GM23248 (cell line): ENCODE measurements at regions not wholly inside any gene's neighbourhood (a gene's known extent, or its start where the extent isn't known, plus 50 kb on each side); places are given as distances from the start of the nearest gene placed in this dataset.
"Not testable (repeated sequence)": the region's sequence is repeated elsewhere in the genome, so short reads cannot be mapped to it uniquely, and the experiment has no call there.

Experiments
- DNase-seq: peaks from one replicate; pipeline ENCODE4 v3.0.0-alpha.2; 2015
- H2AFZ ChIP-seq: fragments of 200-600 bp; sonication (generic); 2 replicates; pipeline ENCODE4 v1.6.1; 2016; ENCODE audit warnings: antibody characterized with exemption
- H3F3A ChIP-seq: fragments of 200-600 bp; sonication (generic); 2 replicates; pipeline ENCODE4 v1.6.1; 2016; ENCODE audit warnings: mild to moderate bottlenecking, antibody characterized with exemption, mixed run types; ENCODE audit not compliant: insufficient read depth
- H3K27ac ChIP-seq: fragments of 200-600 bp; sonication (generic); 2 replicates; pipeline ENCODE4 v1.5.1; 2016; ENCODE audit warnings: mild to moderate bottlenecking
- H3K27me3 ChIP-seq: fragments of 200-600 bp; sonication (generic); replicated peaks from 2 replicates; pipeline ENCODE4 v1.6.1; 2016; ENCODE audit warnings: mild to moderate bottlenecking; ENCODE audit not compliant: insufficient read depth
- H3K36me3 ChIP-seq: fragments of 200-600 bp; sonication (generic); 2 replicates; pipeline ENCODE4 v1.6.1; 2016; ENCODE audit warnings: low read depth, mild to moderate bottlenecking
- H3K4me1 ChIP-seq: fragments of 200-600 bp; sonication (generic); 2 replicates; pipeline ENCODE4 v1.6.1; 2016; ENCODE audit warnings: mild to moderate bottlenecking; ENCODE audit not compliant: insufficient read depth
- H3K4me2 ChIP-seq: fragments of 200-600 bp; sonication (generic); one replicate; pipeline ENCODE4 v1.6.1; 2016; ENCODE audit warnings: mild to moderate bottlenecking; ENCODE audit not compliant: unreplicated experiment
- H3K4me3 ChIP-seq: fragments of 200-600 bp; sonication (generic); 2 replicates; pipeline ENCODE4 v1.5.1; 2016; ENCODE audit warnings: mild to moderate bottlenecking
- H3K79me2 ChIP-seq: fragments of 200-600 bp; sonication (generic); 2 replicates; pipeline ENCODE4 v1.6.1; 2016; ENCODE audit warnings: mild to moderate bottlenecking; ENCODE audit not compliant: insufficient read depth
- H3K9ac ChIP-seq: fragments of 200-600 bp; sonication (generic); 2 replicates; pipeline ENCODE4 v1.6.1; 2016; ENCODE audit warnings: mild to moderate bottlenecking
- H3K9me2 ChIP-seq: fragments of 200-600 bp; sonication (generic); 2 replicates; pipeline ENCODE4 v1.6.1; 2016; ENCODE audit warnings: mixed run types, mild to moderate bottlenecking, moderate library complexity; ENCODE audit not compliant: insufficient read depth
- H3K9me3 ChIP-seq: fragments of 200-600 bp; sonication (generic); one replicate; pipeline ENCODE4 v1.6.1; 2017; ENCODE audit warnings: low read depth
- H4K20me1 ChIP-seq: fragments of 200-600 bp; sonication (generic); 2 replicates; pipeline ENCODE4 v1.6.0; 2016; ENCODE audit not compliant: insufficient read depth
- EZH2 ChIP-seq: fragments of 200-600 bp; sonication (generic); IDR thresholded peaks from 2 replicates; pipeline ENCODE4 v1.6.1; 2018; ENCODE audit warnings: antibody characterized with exemption, mild to moderate bottlenecking; ENCODE audit not compliant: insufficient read depth, poor library complexity, severe bottlenecking
- EZH2phosphoT487 ChIP-seq: fragments of 200-600 bp; sonication (generic); IDR thresholded peaks from 2 replicates; pipeline ENCODE4 v1.6.1; 2018; ENCODE audit warnings: antibody characterized with exemption, moderate library complexity, mild to moderate bottlenecking, low read depth; ENCODE audit not compliant: insufficient read depth
- WGBS, 2 experiments: methylation state at CpG; one replicate each; pipeline ENCODE4 v1.1.6; 2015 to 2017; ENCODE audit warnings: low lambda C conversion rate in 2 of 2, low coverage in 1 of 2; ENCODE audit errors: missing lambda C conversion rate in 2 of 2; 5-methylcytosine and 5-hydroxymethylcytosine counted together
- in situ Hi-C: fragments of 300-500 bp; cut with MboI; formaldehyde crosslinking; loops from 2 replicates; pipeline ENCODE4 v1.15.0; 2020

- no peak overlapping the region for H3K9ac ChIP-seq
- H3K4me2 ChIP-seq: no peak overlapping the region
- no peaks in the 10 kb centered on the region for H3K9me3 ChIP-seq
- no peaks in the 10 kb centered on the region for H3K79me2 ChIP-seq
- H3K9me2 ChIP-seq: no peaks in the 10 kb centered on the region
- in situ Hi-C loops: no loop called here
- no peaks in the 10 kb centered on the region for H3F3A ChIP-seq
- H2AFZ ChIP-seq: no peak overlapping the region
- H3K36me3 ChIP-seq: no peaks in the 10 kb centered on the region
- no peak for DNase-seq
- 19 to 25% methylated on average over 2 of the region's 2 CpGs for WGBS, 2 experiments
- H3K27ac ChIP-seq: no peak overlapping the region
- no peak overlapping the region for H3K4me3 ChIP-seq
- no peaks in the 10 kb centered on the region for H3K4me1 ChIP-seq
- no peaks in the 10 kb centered on the region for H3K27me3 ChIP-seq
- no peak for TF ChIP-seq EZH2
- no peaks in the 10 kb centered on the region for H4K20me1 ChIP-seq
Observed at GRCh38 chr4:75285837-75286236, 228.4 kb downstream of the RCHY1 start.

GRCh38 chr4:75284831-75285230 lies 229.4 kb downstream of the RCHY1 start:
- Histone ChIP-seq H4K20me1 (no peaks in the 10 kb centered on the region), H3K9me2 (no peaks in the 10 kb centered on the region), H3K9ac (no peak overlapping the region), H3K4me3 (no peak overlapping the region), H3K9me3 (no peaks in the 10 kb centered on the region), H3K79me2 (no peaks in the 10 kb centered on the region), H2AFZ (no peak overlapping the region), H3F3A (no peaks in the 10 kb centered on the region), H3K4me2 (no peak overlapping the region), H3K4me1 (no peaks in the 10 kb centered on the region), H3K27me3 (no peaks in the 10 kb centered on the region), H3K36me3 (no peaks in the 10 kb centered on the region), H3K27ac (no peak overlapping the region)
- DNase-seq: no peak
- in situ Hi-C loops: no loop called here
- TF ChIP-seq EZH2: no peak
- no peak for TF ChIP-seq EZH2phosphoT487

GRCh38 chr4:75280461-75280860 lies 233.7 kb downstream of the RCHY1 start:
- H3K9ac ChIP-seq, H3K4me3 ChIP-seq, H3K27ac ChIP-seq, H2AFZ ChIP-seq, H3K36me3 ChIP-seq, H4K20me1 ChIP-seq, H3K9me2 ChIP-seq, H3K9me3 ChIP-seq, H3F3A ChIP-seq, H3K4me1 ChIP-seq, H3K4me2 ChIP-seq, in situ Hi-C loops, H3K27me3 ChIP-seq, H3K79me2 ChIP-seq, DNase-seq: not testable (repeated sequence)
- WGBS, 2 experiments: 27 to 55% methylated on average over 1 of the region's 1 CpG

GRCh38 chr4:75259306-75259705 lies 254.9 kb downstream of the RCHY1 start:
- no peaks in the 10 kb centered on the region for H3F3A ChIP-seq
- no peak overlapping the region for H3K4me2 ChIP-seq
- DNase-seq: no peak
- no peak overlapping the region for H3K27ac ChIP-seq
- H3K79me2 ChIP-seq: no peaks in the 10 kb centered on the region
- H3K9me3 ChIP-seq: no peaks in the 10 kb centered on the region
- no peaks in the 10 kb centered on the region for H4K20me1 ChIP-seq
- no peak overlapping the region for H3K9ac ChIP-seq
- no peaks in the 10 kb centered on the region for H3K36me3 ChIP-seq
- in situ Hi-C loops: no loop called here
- WGBS, 2 experiments: 5 to 8% methylated on average over 2 of the region's 2 CpGs
- no peaks in the 10 kb centered on the region for H3K27me3 ChIP-seq
- H2AFZ ChIP-seq: no peak overlapping the region
- H3K9me2 ChIP-seq: no peaks in the 10 kb centered on the region
- TF ChIP-seq EZH2phosphoT487 (no peak), EZH2 (no peak)
- H3K4me3 ChIP-seq: no peak overlapping the region
- no peaks in the 10 kb centered on the region for H3K4me1 ChIP-seq

- no peaks in the 10 kb centered on the region for H3F3A ChIP-seq
- 21 to 23% methylated on average over 4 of the region's 4 CpGs for WGBS, 2 experiments
- in situ Hi-C loops: no loop called here
- no peak overlapping the region for H3K27ac ChIP-seq
- no peaks in the 10 kb centered on the region for H3K9me2 ChIP-seq
- H3K79me2 ChIP-seq: no peaks in the 10 kb centered on the region
- no peaks in the 10 kb centered on the region for H3K4me1 ChIP-seq
- H3K36me3 ChIP-seq: no peaks in the 10 kb centered on the region
- TF ChIP-seq EZH2phosphoT487: no peak
- TF ChIP-seq EZH2: no peak
- no peak overlapping the region for H3K4me2 ChIP-seq
- H4K20me1 ChIP-seq: no peaks in the 10 kb centered on the region
- no peaks in the 10 kb centered on the region for H3K27me3 ChIP-seq
- no peak overlapping the region for H2AFZ ChIP-seq
- H3K9me3 ChIP-seq: no peaks in the 10 kb centered on the region
- no peak overlapping the region for H3K9ac ChIP-seq
- H3K4me3 ChIP-seq: no peak overlapping the region
- no peak for DNase-seq
Observed at GRCh38 chr4:75255261-75255660, 258.9 kb downstream of the RCHY1 start.
